GM18868 (cell line): ENCODE measurements at regions not wholly inside any gene's neighbourhood (a gene's known extent, or its start where the extent isn't known, plus 50 kb on each side); places are given as distances from the start of the nearest gene placed in this dataset.
"Not testable (repeated sequence)": the region's sequence is repeated elsewhere in the genome, so short reads cannot be mapped to it uniquely, and the experiment has no call there.

Experiments used
- ATAC-seq: cut with Tn5 transposase; IDR thresholded peaks from one replicate; pipeline ENCODE4 v1.9.1; 2021; ENCODE audit warnings: mild to moderate bottlenecking, moderate library complexity; ENCODE audit not compliant: unreplicated experiment

- no peak for ATAC-seq
Observed at GRCh38 chr5:39638813-39639212, 214.0 kb upstream of the DAB2 start.

DNA sequence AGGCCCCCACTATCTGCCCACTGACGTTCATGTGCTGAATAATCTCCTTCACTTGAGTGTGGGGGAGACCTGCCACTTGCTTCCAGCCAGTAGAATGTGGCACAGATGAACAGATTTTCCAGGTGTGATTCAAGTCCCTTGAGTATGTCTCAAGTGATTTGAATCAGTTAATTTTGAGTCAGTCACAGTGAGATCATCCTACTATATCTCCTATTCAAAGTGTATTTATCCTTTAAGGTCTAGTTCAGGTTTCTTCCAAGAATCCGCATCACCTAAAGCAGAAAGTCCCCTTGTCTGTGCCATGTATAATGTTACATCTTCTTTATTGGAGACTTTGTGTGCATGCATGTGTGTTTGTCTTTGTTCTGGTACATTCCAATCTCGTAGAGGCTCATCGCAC lies 208.3 kb upstream of the DAB2 start:
- no peak for ATAC-seq

- ATAC-seq: no peak
Observed at GRCh38 chr5:39631958-39632357, 207.2 kb upstream of the DAB2 start.

- no peak for ATAC-seq
Observed at GRCh38 chr5:39629946-39630345, 205.2 kb upstream of the DAB2 start.

- ATAC-seq: no peak
Observed at GRCh38 chr5:39628348-39628747, 203.6 kb upstream of the DAB2 start.

- no peak for ATAC-seq
Observed at GRCh38 chr5:39624890-39625289, 200.1 kb upstream of the DAB2 start.

GRCh38 chr5:39624268-39624886 lies 199.6 kb upstream of the DAB2 start:
- ATAC-seq: no peak

DNA sequence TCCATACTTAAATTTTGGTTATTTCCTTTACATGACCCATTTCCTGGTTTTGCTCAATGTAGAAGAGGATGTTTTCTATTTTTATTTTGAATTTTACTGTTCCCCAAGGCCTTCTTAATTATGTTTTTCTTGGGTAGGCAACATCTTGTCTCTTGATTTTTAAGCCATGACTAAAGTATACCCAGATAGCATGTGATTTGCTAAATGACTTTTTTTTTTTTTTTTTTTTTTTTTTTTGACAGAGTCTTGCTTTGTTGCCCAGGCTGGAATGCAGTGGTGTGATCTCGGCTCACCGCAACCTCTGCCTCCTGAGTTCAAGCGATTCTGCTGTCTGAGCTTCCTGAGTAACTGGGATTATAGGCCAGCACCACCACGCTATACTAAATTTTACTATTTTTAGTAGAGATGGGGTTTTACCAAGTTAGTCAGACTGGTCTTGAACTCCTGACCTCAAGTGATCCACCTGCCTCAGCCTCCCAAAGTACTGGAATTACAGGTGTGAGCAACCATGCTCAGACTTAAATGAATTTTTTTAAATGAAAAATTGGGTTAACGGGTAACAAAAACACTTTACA lies 198.6 kb upstream of the DAB2 start:
- no peak for ATAC-seq

DNA sequence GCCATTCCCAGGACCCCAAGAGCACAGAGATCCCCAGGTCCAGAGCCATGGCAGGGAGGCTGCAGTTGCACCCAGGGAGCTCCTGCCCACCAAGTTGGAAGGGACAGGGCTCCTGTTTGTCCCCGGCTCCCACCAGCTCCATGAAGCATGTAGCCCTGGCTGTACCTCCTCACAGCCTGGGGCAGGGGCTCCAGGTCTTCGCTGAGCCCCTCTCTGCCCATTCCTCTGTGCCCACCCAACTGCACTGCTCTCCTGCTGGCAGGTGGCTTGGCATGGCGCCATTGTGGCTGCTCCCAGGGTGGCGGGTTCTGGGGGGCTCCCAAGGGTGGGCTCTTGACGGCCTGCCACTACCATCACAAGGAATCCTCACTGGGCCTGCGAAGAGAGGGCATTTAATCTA lies 197.5 kb upstream of the DAB2 start:
- no peak for ATAC-seq

DNA sequence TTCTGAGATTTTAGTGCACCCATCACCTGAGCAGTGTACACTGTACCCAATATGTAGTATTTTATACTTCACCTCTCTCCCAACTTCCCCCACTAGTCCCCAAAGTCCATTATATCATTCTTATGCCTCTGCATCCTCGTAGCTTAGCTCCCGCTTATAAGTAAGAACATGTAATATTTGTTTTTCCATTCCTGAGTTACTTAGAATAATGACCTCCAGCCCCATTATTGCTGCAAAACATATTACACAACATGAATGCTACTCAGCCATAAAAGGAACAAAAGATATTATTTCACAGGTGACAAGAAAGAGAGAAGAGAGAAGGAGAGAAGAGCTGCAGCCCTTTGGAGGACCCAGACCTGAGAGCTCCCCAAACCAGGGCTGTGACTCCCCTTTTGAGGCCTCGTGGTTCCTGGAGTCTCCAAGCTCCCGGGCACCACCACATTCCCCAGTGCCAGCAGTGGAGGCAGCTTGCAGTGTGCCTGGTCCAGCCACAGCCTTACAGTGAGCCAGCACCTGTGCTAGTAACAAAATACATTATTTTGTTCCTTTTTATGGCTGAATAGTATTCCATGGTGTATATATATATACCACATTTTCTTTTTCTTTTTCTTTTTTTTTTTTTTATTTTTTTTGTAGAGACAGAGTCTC lies 194.5 kb upstream of the DAB2 start:
- no peak for ATAC-seq

- ATAC-seq: no peak
Observed at GRCh38 chr5:39618391-39618790, 193.6 kb upstream of the DAB2 start.

DNA sequence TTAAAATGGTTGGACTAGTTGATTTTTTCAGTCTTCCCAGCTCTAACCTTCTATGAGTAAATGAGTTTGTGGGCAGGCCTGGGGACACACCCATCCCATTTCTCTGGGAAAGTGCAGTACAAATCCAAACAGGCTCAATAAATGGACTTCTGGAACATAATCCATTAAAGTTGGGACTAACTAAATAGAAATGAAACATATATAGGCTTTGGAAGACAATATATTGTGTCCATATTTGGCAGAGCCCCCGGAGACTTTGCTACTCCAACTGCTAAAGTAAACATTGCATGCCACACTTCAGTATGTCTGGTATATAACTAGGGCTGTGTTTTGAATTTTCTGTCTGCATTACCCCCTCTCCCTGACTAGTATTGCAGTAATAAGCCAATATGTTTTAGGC lies 191.4 kb upstream of the DAB2 start:
- no peak for ATAC-seq

GRCh38 chr5:39611076-39611475 lies 186.3 kb upstream of the DAB2 start:
- not testable (repeated sequence) for ATAC-seq

- ATAC-seq: peak; percentile 78
Observed at GRCh38 chr5:39608024-39608423, 183.2 kb upstream of the DAB2 start.

GRCh38 chr5:39606591-39606990 lies 181.8 kb upstream of the DAB2 start:
- no peak for ATAC-seq

- ATAC-seq: no peak
Observed at GRCh38 chr5:39605588-39606575, 181.1 kb upstream of the DAB2 start.

DNA sequence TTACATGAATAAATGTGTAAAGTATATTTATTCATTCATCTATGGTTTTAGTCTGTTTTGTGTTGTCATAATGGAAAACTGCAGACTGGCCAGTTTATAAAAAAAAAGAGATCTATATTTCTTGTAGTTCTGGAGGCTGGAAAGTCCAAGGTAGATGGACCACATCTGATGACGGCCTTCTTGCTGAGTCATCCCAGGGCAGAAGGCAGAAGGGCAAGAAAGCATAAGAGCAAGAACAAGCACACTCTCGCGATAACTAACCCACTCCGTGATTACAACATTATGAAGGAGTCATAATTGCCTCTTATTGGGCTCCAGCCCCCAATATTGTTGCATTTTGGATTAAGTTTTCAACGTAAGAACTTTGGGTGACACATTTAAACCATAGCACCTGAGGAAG lies 180.4 kb upstream of the DAB2 start:
- ATAC-seq: no peak

DNA sequence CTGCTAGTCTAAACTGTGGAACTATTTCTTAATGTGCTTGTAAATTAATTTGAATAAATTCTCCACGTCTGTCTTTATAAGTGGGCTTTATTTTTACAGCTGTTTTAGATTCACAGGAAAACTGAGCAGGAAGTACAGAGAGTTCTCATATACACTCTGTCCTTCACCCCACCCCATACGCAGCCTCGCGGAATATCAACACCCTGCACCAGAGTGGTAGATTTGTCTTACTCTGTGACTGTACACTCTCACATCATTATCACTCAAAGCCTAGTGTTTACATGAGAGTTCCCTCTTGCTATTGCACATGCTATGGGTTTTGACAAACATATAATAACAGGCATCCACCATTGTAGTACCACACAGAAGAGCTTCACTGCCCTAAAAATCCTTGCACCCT lies 179.7 kb upstream of the DAB2 start:
- ATAC-seq: no peak

DNA sequence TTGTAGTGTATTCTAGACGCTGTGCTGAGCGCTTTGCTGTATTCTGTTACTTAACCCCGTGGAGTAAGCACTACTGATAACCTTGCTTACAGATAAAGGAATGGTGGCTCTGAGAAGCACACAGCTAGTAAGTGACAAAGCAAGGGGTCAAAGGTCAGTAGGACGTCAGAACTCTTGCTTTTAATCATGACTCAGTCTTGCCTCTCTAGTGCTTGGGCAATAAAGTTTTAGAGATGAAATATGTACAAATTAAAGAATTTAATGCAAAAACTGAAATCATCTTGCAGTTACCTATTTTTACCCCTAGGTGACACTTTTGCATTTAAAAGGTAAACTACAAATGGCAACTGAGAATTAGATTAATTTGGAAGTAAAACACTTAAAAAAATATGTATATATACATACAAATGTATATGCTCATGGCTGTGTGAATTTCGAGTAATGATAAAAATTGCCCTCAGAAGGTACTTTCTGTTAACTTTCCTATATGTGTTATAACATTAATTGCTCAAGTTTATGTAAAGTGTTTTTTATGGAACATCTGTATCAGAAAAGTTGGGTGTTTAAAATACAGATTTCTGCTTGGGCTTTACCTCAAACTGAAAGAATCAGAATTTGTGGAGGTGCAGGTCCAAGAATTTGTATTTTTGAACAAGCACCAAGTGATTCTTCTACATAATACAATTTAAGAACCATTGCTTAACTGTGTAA lies 175.1 kb upstream of the DAB2 start:
- ATAC-seq: no peak

DNA sequence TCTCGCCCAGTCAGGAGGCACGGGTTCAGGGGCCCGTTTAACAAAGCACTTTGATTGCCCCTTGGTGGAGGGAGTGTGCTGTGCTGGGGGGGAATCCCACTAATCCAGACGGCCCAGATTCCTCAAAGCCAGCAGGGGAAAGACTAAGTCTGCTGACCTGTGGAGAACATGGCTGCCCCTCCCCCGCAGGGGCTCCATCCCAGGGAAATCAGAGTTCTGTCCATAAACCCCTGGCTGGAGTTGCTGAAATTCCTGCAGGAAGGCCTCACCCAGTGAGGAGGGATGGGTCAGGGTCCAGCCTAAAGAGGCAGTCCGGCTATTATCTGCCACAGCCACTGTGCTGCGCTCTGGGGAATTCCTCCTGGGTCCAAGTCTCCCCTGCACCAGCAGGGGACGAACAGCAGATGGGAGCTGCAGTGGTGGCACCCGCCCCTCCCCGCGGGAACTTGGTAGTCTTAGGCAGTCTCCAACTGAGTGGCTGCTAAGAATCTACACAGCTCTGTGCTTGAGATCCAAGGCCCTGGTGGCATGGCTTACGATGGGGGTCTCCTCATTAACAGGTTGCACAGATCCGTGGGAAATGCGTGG lies 174.0 kb upstream of the DAB2 start:
- no peak for ATAC-seq
